ENCODE measurements at regions not wholly inside any gene's neighbourhood (a gene's known extent, or its start where the extent isn't known, plus 50 kb on each side); places are given as distances from the start of the nearest gene placed in this dataset.

DNA sequence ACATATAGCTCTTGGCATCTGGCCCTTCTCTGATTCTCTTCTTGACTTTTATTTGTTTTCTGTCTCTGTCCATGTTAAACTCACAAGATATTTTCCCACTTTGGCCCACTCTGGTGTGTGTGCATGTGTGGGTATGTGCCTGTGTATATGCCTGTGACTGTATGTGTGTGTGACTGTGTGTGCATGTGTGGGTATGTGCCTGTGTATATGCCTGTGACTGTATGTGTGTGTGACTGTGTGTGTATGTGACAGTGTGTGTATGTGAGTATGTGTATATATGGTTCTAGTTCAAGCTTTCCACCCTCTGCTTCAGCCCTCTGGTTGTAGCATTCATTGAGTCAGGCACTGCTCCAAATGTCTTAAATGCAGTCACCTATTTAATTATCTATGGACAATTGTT, 88.6 kb upstream of the GGTLC1 start:
- Histone ChIP-seq H3K27ac (no peak overlapping the region), H3K9me3 (no peaks in the 10 kb centered on the region), H3K27me3 (no peaks in the 10 kb centered on the region), H3K36me3 (no peaks in the 10 kb centered on the region), H3K4me3 (no peak overlapping the region), H3K4me1 (no peaks in the 10 kb centered on the region)
- intact Hi-C loops (cut with DNase I; ENCODE audit: low total_unique reads): no loop called here
- TF ChIP-seq, protein P1, sequence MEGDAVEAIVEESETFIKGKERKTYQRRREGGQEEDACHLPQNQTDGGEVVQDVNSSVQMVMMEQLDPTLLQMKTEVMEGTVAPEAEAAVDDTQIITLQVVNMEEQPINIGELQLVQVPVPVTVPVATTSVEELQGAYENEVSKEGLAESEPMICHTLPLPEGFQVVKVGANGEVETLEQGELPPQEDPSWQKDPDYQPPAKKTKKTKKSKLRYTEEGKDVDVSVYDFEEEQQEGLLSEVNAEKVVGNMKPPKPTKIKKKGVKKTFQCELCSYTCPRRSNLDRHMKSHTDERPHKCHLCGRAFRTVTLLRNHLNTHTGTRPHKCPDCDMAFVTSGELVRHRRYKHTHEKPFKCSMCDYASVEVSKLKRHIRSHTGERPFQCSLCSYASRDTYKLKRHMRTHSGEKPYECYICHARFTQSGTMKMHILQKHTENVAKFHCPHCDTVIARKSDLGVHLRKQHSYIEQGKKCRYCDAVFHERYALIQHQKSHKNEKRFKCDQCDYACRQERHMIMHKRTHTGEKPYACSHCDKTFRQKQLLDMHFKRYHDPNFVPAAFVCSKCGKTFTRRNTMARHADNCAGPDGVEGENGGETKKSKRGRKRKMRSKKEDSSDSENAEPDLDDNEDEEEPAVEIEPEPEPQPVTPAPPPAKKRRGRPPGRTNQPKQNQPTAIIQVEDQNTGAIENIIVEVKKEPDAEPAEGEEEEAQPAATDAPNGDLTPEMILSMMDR (IDR thresholded peaks at IDR 0.05): no peak
- no peak for DNase-seq

DNA sequence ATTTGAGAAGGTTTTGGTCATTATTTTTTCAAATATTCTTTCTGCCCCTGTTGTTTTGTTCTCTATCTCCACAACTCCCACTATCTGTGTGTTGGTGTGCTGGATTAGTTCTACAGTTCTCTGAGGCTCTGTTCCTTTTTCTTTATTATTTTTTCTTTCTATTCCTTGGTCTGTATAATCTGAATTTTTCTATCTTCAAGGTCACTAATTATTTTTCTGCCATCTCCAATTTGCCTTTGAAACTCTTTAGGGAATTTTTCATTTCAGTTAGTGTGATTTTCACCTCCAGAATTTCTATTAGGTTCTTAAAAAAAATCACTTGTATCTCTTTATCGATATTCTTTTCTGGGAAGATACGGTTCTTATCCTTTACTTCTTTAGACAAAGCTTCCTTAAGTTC, 82.1 kb upstream of the GGTLC1 start:
- intact Hi-C loops (cut with DNase I; ENCODE audit: low total_unique reads): no loop called here

DNA sequence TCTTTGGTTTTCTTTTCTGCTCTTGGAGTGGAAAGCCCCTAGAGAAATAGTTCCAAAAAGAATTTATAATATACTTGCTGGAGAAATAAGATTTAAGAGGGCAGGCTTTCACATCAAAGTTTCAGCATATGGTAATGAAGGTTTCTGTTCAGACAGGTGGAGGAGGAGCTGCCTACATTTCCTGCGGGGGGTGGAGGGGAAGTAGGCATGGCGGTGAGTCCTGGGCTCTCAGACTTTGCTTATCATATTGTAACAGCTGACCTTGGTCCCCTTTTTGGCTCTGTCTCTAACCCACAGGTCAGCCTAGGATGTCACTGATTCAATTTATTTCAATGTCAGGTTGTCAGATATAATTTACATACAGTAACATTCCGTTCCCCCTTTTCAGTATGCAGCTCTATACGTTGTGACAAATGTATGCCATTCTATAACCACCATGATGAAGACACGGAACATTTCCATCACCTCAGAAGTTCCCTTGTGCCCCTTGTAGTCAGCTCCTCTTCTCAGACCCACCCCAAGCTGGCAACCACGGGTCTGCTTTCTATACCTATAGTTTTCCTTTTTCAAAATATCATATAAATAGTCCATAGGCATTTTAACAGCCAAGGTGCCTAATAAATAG, 77.6 kb upstream of the GGTLC1 start:
- H3K4me1 ChIP-seq: no peaks in the 10 kb centered on the region

More for the DNA sequence above, 82.1 kb upstream of the GGTLC1 start:
- Histone ChIP-seq H3K4me1 (no peaks in the 10 kb centered on the region), H3K27ac (no peak overlapping the region), H3K4me3 (no peak overlapping the region), H3K27me3 (no peaks in the 10 kb centered on the region), H3K9me3 (peaks cover 0 to 5% (median 0%) of the 10 kb centered on the region in 3 donors), H3K36me3 (no peaks in the 10 kb centered on the region)
- no peak for DNase-seq
- TF ChIP-seq, protein P1 (IDR thresholded peaks at IDR 0.05): no peak

DNA sequence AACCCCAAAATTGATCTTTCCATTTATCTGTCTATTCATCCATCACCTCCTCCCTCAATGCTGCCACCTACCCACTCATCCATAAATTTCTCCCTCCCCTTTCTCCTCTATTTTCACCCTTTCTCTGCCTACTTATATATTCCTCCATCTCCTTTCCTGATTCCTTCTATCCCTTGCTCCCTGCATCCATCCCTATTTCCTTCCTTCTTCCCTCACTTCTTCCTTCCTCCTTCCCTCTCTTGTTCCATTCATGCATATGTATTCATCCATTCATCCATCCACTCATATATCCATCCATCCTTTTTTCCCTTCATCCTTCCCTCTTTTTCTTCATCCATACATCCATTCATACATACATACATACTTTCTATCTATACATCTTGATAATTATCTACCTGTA, 76.3 kb upstream of the GGTLC1 start:
- Histone ChIP-seq H3K36me3 (no peaks in the 10 kb centered on the region), H3K9me3 (no peaks in the 10 kb centered on the region), H3K27me3 (no peaks in the 10 kb centered on the region), H3K27ac (no peak overlapping the region), H3K4me1 (no peaks in the 10 kb centered on the region), H3K4me3 (no peak overlapping the region)
- intact Hi-C loops (cut with DNase I; ENCODE audit: low total_unique reads): no loop called here
- TF ChIP-seq, protein P1 (IDR thresholded peaks at IDR 0.05): no peak
- no peak for DNase-seq

More for the DNA sequence above, 77.6 kb upstream of the GGTLC1 start:
- no peaks in the 10 kb centered on the region for H3K36me3 ChIP-seq
- H3K9me3 ChIP-seq: peaks cover 0 to under 1% (median 0%) of the 10 kb centered on the region in 3 donors
- no peak for DNase-seq
- TF ChIP-seq, protein P1 (IDR thresholded peaks at IDR 0.05): no peak
- H3K27ac ChIP-seq: no peak overlapping the region
- intact Hi-C loops (cut with DNase I; ENCODE audit: low total_unique reads): no loop called here
- no peak overlapping the region for H3K4me3 ChIP-seq
- H3K27me3 ChIP-seq: no peaks in the 10 kb centered on the region

DNA sequence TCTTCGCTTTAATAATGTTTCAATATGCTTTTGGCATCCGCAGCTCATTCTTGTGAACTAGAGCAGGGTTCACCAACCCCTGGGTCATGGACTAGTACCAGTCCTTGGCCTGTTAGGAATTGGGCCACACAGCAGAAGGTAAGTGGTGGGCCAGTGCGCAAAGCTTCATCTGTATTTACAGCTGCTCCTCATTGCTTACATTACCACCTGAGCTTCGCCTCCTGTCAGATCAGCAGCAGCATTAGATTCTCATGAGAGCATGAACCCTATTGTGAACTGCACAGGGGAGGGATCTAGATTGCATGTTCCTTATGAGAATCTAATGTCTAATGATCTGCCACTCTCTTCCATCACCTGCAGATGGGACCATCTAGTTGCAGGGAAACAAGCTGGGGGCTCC, 75.5 kb upstream of the GGTLC1 start:
- Histone ChIP-seq H3K4me3 (no peak overlapping the region), H3K4me1 (no peaks in the 10 kb centered on the region), H3K27me3 (no peaks in the 10 kb centered on the region), H3K36me3 (no peaks in the 10 kb centered on the region), H3K9me3 (no peaks in the 10 kb centered on the region), H3K27ac (no peak overlapping the region)
- TF ChIP-seq, protein P1 (IDR thresholded peaks at IDR 0.05): no peak
- intact Hi-C loops (cut with DNase I; ENCODE audit: low total_unique reads): no loop called here
- no peak for DNase-seq

DNA sequence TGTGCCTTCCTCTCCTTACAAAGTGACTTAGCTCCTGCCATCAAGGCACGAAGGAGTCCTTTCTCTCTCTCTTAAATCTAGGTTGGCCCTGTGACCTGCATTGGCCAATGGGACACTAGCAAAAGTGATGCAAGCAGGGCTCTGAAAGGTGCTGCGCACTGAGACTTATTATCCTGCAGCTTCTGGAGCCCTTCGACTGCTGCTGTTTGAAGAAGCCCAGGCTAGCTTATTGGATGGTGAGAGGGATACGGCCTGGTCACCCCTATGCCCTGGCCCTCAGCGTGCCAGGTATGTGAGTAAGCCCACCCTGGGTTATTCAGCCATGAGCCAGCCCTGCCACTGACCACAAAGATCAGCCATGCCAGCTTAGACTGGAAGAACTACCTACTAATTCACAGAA, 74.5 kb upstream of the GGTLC1 start:
- TF ChIP-seq, protein P1 (IDR thresholded peaks at IDR 0.05): no peak

More for the DNA sequence above, 74.5 kb upstream of the GGTLC1 start:
- H3K9me3 ChIP-seq: no peaks in the 10 kb centered on the region
- H3K4me1 ChIP-seq: no peaks in the 10 kb centered on the region
- no peaks in the 10 kb centered on the region for H3K27me3 ChIP-seq
- H3K36me3 ChIP-seq: no peaks in the 10 kb centered on the region
- intact Hi-C loops (cut with DNase I; ENCODE audit: low total_unique reads): no loop called here
- no peak overlapping the region for H3K4me3 ChIP-seq
- no peak for DNase-seq
- H3K27ac ChIP-seq: no peak overlapping the region
